GM18505 (cell line): ENCODE measurements at regions not wholly inside any gene's neighbourhood (a gene's known extent, or its start where the extent isn't known, plus 50 kb on each side); places are given as distances from the start of the nearest gene placed in this dataset.

Source experiments
- ATAC-seq: cut with Tn5 transposase; IDR thresholded peaks from one replicate; pipeline ENCODE4 v1.9.1; 2021; ENCODE audit not compliant: unreplicated experiment
- POLR2A ChIP-seq: IDR thresholded peaks from 4 replicates; pipeline ENCODE4 v1.6.1; 2011; ENCODE audit warnings: borderline replicate concordance; ENCODE audit not compliant: insufficient read depth, insufficient read length; ENCODE audit errors: extremely low read depth

DNA sequence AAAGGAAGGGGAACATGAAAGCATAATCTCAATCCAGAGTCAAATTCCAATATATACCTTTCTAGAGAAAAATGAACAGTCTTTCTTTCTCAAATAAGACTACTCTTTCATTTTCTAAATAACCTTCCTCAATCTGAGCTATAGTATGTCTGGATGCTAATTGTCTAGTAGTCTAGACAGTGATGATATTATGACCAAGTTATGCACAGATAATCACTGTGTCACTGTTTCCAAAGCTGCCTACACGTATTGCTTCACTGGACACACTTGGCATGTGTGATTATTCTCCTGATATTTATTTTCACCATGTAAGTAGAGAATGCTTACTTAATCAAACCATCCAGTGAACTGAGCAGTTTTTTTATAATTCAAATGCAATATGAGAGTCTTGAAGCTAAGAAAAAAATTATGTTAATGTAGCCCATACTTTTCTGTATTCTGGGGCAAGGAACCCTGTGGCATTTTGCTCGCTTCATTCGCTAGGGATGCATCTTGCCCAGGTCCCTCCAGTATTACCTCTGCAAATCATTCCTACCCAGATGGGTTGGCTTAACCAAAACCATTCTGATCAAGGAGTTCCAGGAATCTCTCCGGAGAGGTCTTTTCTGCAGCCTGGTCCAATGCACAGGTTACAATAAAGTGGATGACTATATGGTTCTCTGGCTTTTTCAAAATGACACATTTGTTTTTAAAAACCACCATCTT lies 303.1 kb upstream of the RUNX1 start:
- no peak for TF ChIP-seq POLR2A
- no peak for ATAC-seq

DNA sequence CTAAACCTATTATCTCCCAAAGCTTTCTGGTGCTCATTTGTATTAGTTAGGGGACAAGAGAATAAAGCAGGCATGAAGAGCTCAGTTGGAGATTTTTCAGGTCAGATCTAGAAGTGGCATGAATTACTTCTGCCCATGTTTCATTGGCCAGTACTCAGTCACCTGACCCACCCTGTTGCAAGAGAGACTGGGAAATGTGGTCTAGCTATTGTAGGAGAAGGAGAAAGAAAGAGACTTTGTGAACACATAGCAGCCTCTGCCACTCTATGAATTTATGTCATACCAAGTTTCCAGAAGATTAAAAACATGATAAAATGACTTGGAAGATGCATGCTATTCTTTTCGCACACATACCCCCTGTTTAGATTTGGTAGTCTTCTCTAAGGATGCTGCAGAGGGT lies 302.3 kb upstream of the RUNX1 start:
- TF ChIP-seq POLR2A: no peak

GRCh38 chr21:35350965-35351364 lies 301.9 kb upstream of the RUNX1 start:
- ATAC-seq: no peak
- TF ChIP-seq POLR2A: no peak

More for the DNA sequence above, 302.3 kb upstream of the RUNX1 start:
- no peak for ATAC-seq

GRCh38 chr21:35349376-35350080 lies 300.4 kb upstream of the RUNX1 start:
- no peak for ATAC-seq
- TF ChIP-seq POLR2A: no peak

GRCh38 chr21:35348686-35349085 lies 299.6 kb upstream of the RUNX1 start:
- no peak for TF ChIP-seq POLR2A
- ATAC-seq: no peak

DNA sequence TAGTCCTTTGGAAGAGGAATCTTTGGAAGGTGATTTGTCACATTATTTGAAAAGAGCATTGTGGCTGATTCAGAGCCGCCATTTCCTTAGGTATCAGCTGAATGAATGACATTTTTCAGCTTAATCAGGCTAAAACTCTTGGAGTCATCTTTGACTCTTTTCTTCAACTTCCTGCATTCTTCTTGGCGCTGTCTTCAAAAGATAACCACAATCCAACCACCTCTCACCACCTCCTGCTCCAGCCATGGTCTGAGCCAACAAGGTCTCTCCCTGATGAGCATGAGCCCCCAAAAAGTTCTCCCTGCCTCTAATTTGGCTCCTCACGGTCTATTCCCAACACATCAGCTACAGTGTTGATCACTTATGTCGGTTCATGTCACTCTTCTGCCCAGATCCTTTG lies 297.6 kb upstream of the RUNX1 start:
- no peak for TF ChIP-seq POLR2A

DNA sequence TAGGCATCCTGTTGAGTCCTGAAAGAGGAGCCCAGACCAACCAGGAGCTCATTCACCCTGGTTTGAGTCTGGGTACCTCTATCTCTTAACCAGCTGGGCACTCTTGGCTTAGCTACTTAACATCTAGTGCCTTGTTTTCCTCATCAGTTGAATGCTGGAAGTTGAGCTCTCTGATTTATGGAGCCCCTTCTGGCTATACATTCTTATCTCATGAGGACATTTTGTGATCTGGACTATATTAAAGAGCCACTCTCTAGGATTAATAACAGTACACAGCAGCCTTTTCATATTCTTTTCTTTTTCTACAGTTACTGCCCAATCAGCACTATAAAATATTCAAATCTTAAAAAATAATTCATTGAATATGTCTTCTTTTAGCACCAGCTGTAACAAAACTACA lies 296.9 kb upstream of the RUNX1 start:
- ATAC-seq: no peak
- no peak for TF ChIP-seq POLR2A

More for the DNA sequence above, 297.6 kb upstream of the RUNX1 start:
- ATAC-seq: no peak

- ATAC-seq: no peak
- TF ChIP-seq POLR2A: no peak
Observed at GRCh38 chr21:35344582-35344981, 295.5 kb upstream of the RUNX1 start.

- TF ChIP-seq POLR2A: no peak
- no peak for ATAC-seq
Observed at GRCh38 chr21:35343046-35343819, 294.1 kb upstream of the RUNX1 start.

DNA sequence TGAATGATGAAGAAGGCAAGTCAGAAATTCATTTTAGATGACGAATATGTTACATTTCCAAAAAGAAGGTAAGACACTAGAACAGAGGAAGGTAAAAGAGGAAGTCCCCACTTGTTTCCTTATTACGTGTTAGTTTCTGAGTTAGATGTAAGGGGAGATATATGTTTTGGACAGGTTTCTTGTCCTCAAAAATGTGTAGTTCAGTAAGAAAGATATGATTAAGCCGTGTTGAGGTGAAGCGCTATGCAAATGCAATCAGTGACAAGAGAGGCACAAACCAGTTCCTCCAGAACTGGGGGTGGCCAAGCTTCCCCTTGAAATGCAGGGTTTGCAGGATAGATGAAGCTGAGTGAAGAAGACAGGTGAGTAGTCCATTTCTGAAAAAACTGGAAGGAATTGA lies 293.3 kb upstream of the RUNX1 start:
- TF ChIP-seq POLR2A: no peak
- peak; percentile 62 for ATAC-seq

- ATAC-seq: no peak
- no peak for TF ChIP-seq POLR2A
Observed at GRCh38 chr21:35340273-35340672, 291.2 kb upstream of the RUNX1 start.

GRCh38 chr21:35338881-35339632 lies 290.0 kb upstream of the RUNX1 start:
- no peak for ATAC-seq
- TF ChIP-seq POLR2A: no peak

DNA sequence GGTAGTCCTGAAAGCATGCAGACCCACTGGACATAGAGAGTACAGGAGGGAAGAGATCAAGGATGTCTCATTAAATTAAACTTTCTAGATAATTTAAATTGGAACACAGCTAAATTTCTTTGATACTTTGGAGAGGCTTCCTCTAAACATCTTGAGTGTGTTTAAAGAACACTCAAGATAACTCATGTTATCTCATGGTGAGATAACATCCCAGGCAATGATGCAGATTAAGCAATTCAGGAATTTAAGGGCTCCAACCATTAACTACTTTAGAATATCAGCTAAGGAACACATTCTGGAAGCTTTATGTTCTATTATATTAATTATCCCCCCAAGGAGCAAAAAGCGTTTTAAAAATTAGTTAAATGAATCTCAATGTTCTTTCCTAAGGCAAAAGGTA lies 289.2 kb upstream of the RUNX1 start:
- no peak for TF ChIP-seq POLR2A
- no peak for ATAC-seq
